GM19467 (cell line): ENCODE measurements at regions not wholly inside any gene's neighbourhood (a gene's known extent, or its start where the extent isn't known, plus 50 kb on each side); places are given as distances from the start of the nearest gene placed in this dataset.

ENCODE experiments used
- ATAC-seq: cut with Tn5 transposase; IDR thresholded peaks from one replicate; pipeline ENCODE4 v1.9.1; 2021; ENCODE audit warnings: mild to moderate bottlenecking, moderate library complexity; ENCODE audit not compliant: unreplicated experiment

DNA sequence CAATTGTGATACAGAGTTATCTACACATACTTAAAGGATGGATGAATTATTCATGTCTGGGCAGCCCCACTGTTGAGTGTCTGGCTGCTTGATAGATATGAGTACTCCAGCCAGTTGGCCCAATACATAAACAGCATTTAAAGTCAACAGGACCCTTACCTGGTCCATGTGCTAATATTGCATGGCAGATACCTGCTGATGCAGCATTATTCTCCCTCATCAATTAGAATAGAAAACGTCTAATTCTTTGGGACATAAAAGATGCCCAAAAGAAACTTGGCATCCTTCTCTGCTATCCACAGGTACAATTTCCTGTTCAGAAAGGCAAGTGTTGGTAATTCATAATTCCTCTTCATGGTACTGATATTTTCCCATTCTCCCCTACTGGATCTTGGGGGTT lies 550.8 kb downstream of the TFAP2B start:
- ATAC-seq = no peak

GRCh38 chr6:51382847-51383246 lies 564.2 kb downstream of the TFAP2B start:
- ATAC-seq = no peak

- no peak for ATAC-seq
These were observed 566.1 kb downstream of the TFAP2B start for GRCh38 chr6:51384736-51385135.

DNA sequence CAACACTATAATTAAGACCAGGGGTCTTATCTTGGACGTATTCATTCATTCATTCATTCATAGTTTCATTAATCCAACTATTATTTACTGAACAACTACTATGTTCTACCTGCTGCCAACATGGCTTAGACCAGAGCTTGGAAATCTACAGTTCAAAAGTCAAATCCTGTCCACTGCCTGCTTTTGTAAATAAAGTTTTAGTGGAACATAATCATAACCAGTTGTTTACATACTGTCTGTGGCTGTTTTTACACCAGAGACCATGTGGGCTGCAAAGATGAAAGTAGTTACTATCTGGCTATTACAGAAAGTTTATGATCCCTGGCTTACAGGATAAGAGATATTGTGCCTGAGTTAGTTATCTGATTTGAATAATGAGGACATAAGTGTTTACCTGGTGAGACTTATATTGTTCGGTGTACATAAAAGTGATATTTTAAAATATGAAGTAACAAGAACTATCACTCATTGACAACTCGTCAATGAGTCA lies 567.7 kb downstream of the TFAP2B start:
- no peak for ATAC-seq

DNA sequence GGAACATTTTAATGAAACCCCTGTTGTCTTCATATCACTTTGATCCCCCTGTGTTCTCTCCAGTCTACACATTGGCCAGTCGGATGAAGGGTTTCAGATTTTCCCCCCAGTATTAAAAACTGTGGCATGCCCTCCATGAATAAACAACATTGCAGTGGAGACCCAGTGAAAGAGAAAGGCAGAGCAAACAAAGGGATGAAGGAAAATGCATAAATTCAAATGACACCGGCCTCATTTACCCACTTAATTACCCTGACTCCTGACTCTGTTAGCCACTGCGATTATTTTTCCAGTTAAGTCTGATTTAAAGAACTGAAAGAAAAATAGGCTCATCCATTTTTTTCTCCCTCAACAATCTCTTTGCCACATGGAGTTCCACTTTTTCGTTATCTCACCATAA lies 569.2 kb downstream of the TFAP2B start:
- no peak for ATAC-seq

GRCh38 chr6:51394061-51394460 lies 575.4 kb downstream of the TFAP2B start:
- ATAC-seq = no peak

- peak; percentile 82 for ATAC-seq
These were observed 577.9 kb downstream of the TFAP2B start for GRCh38 chr6:51396583-51396982.

DNA sequence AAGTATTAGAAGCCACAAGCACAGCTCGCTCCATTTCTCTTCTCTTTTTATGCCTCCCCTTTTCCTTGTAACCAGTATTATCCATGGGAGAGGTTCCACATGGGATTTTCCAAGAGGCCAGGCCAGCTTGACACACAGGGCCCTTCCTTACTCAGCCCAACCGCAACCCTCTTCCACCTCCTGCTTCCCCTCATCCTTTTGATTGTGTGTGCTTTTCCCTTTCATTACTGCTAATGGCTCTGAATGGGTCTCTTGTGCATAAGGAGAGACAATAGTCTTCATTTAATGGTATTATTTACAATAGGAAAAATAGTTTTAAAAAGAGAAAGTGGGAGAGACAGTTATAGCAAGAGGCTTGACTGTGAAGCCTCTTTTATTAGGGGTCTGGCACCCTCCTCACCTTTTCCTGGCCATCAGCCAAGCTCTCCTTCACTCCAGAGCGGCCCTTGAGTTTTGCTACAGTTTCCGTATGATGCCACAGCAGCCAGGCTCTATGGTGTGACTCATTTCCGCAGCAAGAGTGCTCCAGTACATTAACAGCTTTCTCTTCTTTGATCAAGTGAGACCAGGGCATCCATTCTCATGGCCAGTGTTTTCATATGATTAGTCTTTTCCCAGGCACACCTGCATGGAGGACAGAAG lies 579.5 kb downstream of the TFAP2B start:
- ATAC-seq = peak; percentile 45

GRCh38 chr6:51398793-51399192 lies 580.1 kb downstream of the TFAP2B start:
- ATAC-seq = no peak

DNA sequence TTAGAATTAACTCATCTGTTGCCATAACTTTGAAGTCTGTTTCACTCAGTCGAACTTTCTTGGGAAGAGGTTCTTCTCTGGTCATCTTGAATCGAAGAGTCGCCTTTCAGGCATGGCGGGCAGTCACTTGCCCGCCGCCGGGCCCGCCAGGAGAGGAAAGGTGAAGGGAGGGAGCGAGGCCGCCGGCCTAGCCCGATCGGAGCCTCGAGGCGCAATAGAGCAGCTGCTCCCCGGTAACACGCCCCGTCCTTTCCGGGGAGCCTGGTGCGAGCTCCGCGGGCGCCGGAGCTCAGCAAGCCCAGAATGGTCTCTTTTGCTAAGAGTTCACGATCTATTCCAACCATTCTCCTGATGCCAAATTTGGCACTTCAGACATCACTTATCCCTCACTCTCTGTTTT lies 591.8 kb downstream of the TFAP2B start:
- ATAC-seq = no peak

DNA sequence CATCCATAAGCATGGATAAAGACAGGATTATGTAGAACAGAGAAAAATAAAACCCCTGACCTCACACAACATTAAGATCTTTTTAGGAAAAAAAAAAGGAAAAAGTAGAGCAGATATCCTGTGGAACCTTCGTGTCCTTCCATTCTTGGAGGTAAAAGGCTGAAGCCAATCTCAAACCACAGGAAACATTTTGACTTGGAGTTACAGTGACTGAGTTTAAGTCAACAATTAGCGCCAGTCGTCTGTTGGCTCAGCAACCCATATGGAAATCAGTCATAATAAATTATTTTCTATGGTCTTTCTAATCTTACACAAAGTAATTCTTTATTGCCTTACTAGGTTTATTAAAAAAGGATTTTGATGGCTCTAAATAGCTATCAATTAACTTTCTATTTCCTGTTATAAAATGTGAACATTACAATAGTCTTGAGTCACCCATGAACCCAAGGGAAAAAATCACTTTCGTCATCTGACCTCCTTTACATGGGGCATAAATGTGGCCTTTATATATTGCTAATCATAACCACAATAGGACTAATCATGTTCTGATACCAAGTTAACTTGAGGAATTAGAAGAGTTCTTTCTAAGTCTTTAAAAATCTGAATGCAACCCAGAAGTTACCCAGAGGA lies 592.9 kb downstream of the TFAP2B start:
- no peak for ATAC-seq

- ATAC-seq = no peak
These were observed 595.7 kb downstream of the TFAP2B start for GRCh38 chr6:51414361-51414760.

DNA sequence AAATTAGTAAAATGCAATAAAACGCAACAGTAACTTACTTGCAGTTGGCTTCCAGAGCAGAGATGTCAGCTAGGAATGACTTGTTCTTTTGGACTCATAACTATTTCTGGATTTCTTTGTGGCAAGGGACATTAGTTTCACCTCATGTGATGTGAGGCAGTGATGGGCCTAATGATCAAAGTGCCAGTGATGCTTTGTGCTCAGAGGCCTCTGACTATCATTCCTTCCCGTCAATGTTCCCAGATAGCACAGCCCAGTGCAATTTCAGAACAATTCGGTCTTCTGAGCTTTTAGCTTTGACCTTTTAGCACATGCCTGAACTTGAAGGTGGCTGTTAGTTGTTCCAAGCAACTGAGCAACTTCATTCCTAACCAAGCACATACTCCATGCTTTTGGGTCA lies 596.8 kb downstream of the TFAP2B start:
- ATAC-seq = no peak

GRCh38 chr6:51429017-51429712 lies 610.5 kb downstream of the TFAP2B start:
- ATAC-seq = no peak

DNA sequence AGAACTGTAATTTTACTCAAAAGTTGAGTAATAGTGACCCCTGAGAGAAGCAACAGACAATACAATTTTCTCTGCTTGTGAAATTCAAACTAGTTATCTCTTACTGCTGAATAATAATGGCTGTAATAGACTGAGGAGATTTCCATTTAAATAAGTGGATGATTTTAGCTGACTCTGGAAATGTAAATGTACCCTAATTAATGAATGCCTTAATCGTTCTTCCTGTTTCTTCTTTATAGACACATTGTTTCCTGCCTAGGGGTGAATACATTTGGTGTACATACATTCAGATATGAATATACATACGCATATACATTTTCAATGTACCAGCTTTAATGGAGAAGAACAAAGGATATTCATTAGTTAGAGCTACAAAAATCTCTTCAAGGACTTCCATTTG lies 611.9 kb downstream of the TFAP2B start:
- ATAC-seq = no peak

GRCh38 chr6:51432481-51432880 lies 613.8 kb downstream of the TFAP2B start:
- no peak for ATAC-seq

GRCh38 chr6:51450248-51450957 lies 631.7 kb downstream of the TFAP2B start:
- ATAC-seq = no peak

GRCh38 chr6:51450958-51451357 lies 632.3 kb downstream of the TFAP2B start:
- no peak for ATAC-seq

DNA sequence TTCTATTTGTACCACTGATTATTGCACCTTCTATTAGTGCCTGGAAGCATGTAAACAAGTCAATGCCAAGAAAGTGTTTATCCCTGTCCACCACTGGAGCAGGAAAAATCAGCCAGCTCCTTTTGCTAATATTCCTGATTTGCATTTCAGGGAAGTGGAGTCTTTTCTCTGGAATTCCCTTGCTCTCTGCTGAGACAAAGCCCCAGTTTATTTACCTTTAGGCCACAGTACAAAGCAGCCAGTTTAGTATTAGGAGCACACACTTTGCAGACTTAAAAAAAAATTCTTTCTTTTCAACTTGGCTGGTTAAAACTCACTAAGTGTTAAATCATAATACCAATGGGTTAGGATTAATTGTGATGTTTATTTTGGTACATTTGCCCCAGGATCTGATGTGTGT lies 631.1 kb downstream of the PKHD1 start:
- ATAC-seq = no peak

GRCh38 chr6:51459958-51460357 lies 627.5 kb downstream of the PKHD1 start:
- peak; percentile 91 for ATAC-seq

- ATAC-seq = no peak
These were observed 624.5 kb downstream of the PKHD1 start for GRCh38 chr6:51462896-51463295.

- no peak for ATAC-seq
These were observed 624.1 kb downstream of the PKHD1 start for GRCh38 chr6:51463321-51463720.
